Adipocyte (in vitro differentiated cells): ENCODE measurements at regions not wholly inside any gene's neighbourhood (a gene's known extent, or its start where the extent isn't known, plus 50 kb on each side); places are given as distances from the start of the nearest gene placed in this dataset.

Source experiments
- DNase-seq: peaks from one replicate; pipeline ENCODE4 v3.0.0-alpha.2; 2015; ENCODE audit warnings: low read depth
- H3K27me3 ChIP-seq: replicated peaks from 2 replicates; pipeline ENCODE4 v1.7.0; 2013; ENCODE audit warnings: mild to moderate bottlenecking, low read length, moderate library complexity; ENCODE audit not compliant: control insufficient read depth, insufficient read depth
- H3K36me3 ChIP-seq: 2 replicates; pipeline ENCODE4 v1.7.0; 2013; ENCODE audit warnings: low read length, mild to moderate bottlenecking, moderate library complexity; ENCODE audit not compliant: control insufficient read depth, insufficient read depth, severe bottlenecking
- H3K4me1 ChIP-seq: 2 replicates; pipeline ENCODE4 v1.7.0; 2013; ENCODE audit warnings: mild to moderate bottlenecking, low read length, moderate library complexity; ENCODE audit not compliant: control insufficient read depth, insufficient read depth
- H3K4me3 ChIP-seq: 2 replicates; pipeline ENCODE4 v1.7.0; 2013; ENCODE audit warnings: mild to moderate bottlenecking, low read length, moderate library complexity
- H3K9ac ChIP-seq: 2 replicates; pipeline ENCODE4 v1.7.0; 2013; ENCODE audit warnings: mild to moderate bottlenecking, low read length, moderate library complexity
- H3K9me3 ChIP-seq: 2 replicates; pipeline ENCODE4 v1.7.0; 2013; ENCODE audit warnings: mild to moderate bottlenecking, low read length, moderate library complexity; ENCODE audit not compliant: control insufficient read depth

DNA sequence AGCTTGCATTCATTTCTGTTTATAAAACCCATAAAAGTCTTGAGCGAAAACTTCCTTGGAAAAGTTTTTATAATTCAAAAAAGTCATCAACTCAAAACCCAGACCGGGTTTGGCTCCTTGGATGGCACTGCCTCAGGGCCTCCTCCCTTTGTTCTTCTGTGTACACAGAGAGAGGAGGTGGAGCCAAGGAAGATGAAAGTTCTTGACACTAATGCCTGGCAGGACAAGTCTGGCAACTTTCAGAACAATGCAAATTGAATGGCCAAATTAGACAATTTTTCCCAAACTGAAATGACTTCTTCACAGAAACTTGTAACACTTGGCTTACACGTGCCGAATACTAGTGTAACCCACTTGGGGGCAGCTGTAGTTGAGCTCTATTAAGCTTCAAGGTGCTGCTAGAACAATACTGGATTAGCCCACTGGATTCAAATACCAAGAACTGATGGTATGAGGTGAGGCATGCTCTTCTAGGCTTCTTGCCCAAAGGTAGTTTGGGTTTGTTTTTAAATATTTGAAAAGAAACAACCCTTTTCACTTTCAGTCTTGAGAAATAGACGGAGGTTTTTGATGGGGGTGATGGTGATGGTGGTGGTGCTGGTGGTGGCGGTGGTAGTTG is 86.6 kb upstream of the FRMD6 start:
- no peak for DNase-seq
- H3K9me3 ChIP-seq = no peaks in the 10 kb centered on the region
- no peaks in the 10 kb centered on the region for H3K4me1 ChIP-seq

GRCh38 chr14:51566831-51567582 is 84.7 kb upstream of the FRMD6 start:
- H3K27me3 ChIP-seq = no peaks in the 10 kb centered on the region

More for the DNA sequence above, 86.6 kb upstream of the FRMD6 start:
- Histone ChIP-seq H3K27me3 (no peaks in the 10 kb centered on the region), H3K36me3 (no peaks in the 10 kb centered on the region), H3K4me3 (no peak overlapping the region), H3K9ac (no peak overlapping the region)

GRCh38 chr14:51568366-51568765 is 83.3 kb upstream of the FRMD6 start:
- no peaks in the 10 kb centered on the region for H3K9me3 ChIP-seq
- DNase-seq = no peak
- H3K9ac ChIP-seq = no peak overlapping the region
- H3K36me3 ChIP-seq = no peaks in the 10 kb centered on the region
- H3K4me1 ChIP-seq = no peaks in the 10 kb centered on the region
- H3K4me3 ChIP-seq = no peak overlapping the region
- no peaks in the 10 kb centered on the region for H3K27me3 ChIP-seq

More at GRCh38 chr14:51566831-51567582, 84.7 kb upstream of the FRMD6 start:
- no peak for DNase-seq
- Histone ChIP-seq H3K36me3 (no peaks in the 10 kb centered on the region), H3K9me3 (no peaks in the 10 kb centered on the region), H3K9ac (no peak overlapping the region), H3K4me3 (no peak overlapping the region), H3K4me1 (no peaks in the 10 kb centered on the region)

- no peak for DNase-seq
These were observed 78.1 kb upstream of the FRMD6 start for GRCh38 chr14:51573607-51574006.

DNA sequence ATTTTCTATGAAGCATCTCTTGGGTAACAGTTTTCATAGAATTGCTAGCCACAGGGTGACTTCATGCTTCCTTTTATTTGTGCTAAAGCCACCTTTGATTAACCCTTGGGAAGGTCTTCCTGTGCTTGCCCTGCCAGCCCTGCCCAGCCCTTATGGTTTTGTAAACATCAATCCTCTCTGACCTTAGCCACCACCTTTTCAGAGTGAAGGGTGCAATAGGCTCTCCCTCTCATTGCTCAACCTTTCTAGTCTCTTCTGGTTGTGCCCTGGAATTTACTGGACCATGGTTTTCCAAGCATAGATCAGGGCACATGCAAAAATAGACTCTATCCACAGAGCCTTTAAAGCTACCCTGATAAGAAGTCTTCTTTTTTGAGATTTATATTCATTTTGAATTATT is 77.7 kb upstream of the FRMD6 start:
- DNase-seq = no peak

More at GRCh38 chr14:51573607-51574006, 78.1 kb upstream of the FRMD6 start:
- H3K4me3 ChIP-seq = no peak overlapping the region
- H3K4me1 ChIP-seq = peaks cover 23% of the 10 kb centered on the region
- H3K9ac ChIP-seq = no peak overlapping the region
- no peaks in the 10 kb centered on the region for H3K27me3 ChIP-seq
- no peaks in the 10 kb centered on the region for H3K36me3 ChIP-seq
- H3K9me3 ChIP-seq = no peaks in the 10 kb centered on the region

DNA sequence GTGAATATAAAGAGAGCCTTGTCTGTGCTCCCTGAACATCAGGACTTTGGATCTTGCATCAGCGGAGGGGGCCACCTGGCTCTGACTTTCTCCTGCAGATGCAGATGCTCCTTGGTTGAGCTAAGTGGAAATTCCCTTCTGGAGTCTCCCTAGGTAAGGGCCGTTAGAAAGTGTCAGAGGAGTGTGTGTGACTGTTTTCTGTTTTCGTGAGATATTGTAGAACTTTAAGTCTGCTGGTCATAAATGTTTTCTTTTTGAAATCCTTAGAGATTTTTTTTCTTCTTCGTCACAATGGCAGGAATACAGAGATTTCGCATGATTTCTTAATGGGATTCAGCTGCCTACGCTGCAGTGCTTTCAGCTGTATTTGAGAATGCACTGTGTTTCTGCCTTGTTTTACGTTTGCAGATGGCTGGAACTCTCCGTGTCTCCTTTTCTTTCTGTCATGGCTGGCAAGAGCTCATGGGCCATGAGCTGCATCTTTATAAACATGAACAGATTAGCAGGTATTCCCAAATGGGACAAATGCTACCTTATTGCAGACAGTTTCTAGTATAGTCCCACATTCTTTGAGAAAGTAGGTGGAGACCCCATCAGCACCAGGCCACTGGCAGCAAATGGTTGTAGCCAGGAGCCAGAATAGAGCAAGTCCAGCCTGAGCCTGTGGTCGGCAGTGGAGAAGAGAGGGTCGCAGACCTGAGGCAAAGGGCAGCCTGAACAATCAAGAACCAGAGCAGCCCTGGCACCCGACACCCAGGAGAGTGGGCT is 76.2 kb upstream of the FRMD6 start:
- Histone ChIP-seq H3K36me3 (no peaks in the 10 kb centered on the region), H3K4me3 (peak overlapping the region; percentile 36), H3K9me3 (no peaks in the 10 kb centered on the region), H3K27me3 (no peaks in the 10 kb centered on the region), H3K9ac (peak overlapping the region; percentile 47), H3K4me1 (peaks cover 23% of the 10 kb centered on the region)
- peak; percentile 54 for DNase-seq

More for the DNA sequence above, 77.7 kb upstream of the FRMD6 start:
- H3K9ac ChIP-seq = no peak overlapping the region
- H3K36me3 ChIP-seq = no peaks in the 10 kb centered on the region
- no peaks in the 10 kb centered on the region for H3K9me3 ChIP-seq
- H3K27me3 ChIP-seq = no peaks in the 10 kb centered on the region
- no peak overlapping the region for H3K4me3 ChIP-seq
- peaks cover 23% of the 10 kb centered on the region for H3K4me1 ChIP-seq

- Histone ChIP-seq H3K27me3 (no peaks in the 10 kb centered on the region), H3K9me3 (no peaks in the 10 kb centered on the region), H3K36me3 (no peaks in the 10 kb centered on the region), H3K4me1 (peaks cover 26% of the 10 kb centered on the region), H3K4me3 (peak overlapping the region; percentile 36), H3K9ac (peak overlapping the region; percentile 47)
- DNase-seq = peak; percentile 49
These were observed 75.6 kb upstream of the FRMD6 start for GRCh38 chr14:51576117-51576430.

DNA sequence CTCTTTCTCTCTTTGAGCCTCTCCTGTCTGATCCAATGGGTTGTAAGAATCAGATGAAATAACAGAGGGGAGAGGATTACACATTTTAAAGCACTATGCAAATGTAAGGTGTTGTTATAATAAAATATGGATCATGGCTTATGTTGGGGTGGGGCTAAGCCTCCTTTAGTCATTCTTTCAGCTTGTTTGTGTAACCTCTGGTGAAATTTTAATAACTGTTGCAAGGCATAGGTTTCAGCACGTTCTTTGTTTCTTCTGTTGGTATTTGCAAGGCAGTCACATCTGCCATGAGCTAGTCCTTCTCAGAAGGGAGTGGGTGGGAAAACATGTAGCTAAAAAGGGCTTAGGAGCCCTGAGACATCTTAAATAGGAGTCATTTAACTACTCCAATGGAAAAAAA is 74.8 kb upstream of the FRMD6 start:
- peaks cover 31% of the 10 kb centered on the region for H3K4me1 ChIP-seq
- no peaks in the 10 kb centered on the region for H3K9me3 ChIP-seq
- no peak overlapping the region for H3K9ac ChIP-seq
- no peak overlapping the region for H3K4me3 ChIP-seq
- DNase-seq = peak; percentile 60
- no peaks in the 10 kb centered on the region for H3K36me3 ChIP-seq
- no peaks in the 10 kb centered on the region for H3K27me3 ChIP-seq

DNA sequence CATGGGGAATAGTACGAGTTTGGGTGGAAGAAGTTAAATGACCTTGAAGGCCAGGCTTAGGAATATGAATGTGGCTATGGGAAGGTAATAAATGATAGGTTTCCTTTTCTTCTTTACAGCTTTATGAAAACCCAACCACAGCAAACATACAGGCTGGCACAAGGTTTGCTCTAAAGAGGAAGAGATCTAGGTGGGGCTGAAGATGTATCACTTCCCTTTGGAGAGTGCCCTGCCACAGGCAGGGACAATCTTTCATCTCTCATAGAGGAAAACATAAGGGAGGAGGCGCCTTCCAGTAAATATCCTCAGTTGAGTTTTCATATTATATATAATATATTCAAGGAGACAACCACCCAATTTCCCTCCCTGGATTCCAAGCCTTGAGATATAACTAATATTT is 72.9 kb upstream of the FRMD6 start:
- Histone ChIP-seq H3K36me3 (no peaks in the 10 kb centered on the region), H3K9me3 (no peaks in the 10 kb centered on the region), H3K4me1 (peaks cover 35% of the 10 kb centered on the region), H3K4me3 (no peak overlapping the region), H3K9ac (no peak overlapping the region), H3K27me3 (no peaks in the 10 kb centered on the region)
- no peak for DNase-seq

GRCh38 chr14:51581017-51581881 is 70.5 kb upstream of the FRMD6 start:
- peak overlapping the region; percentile 19 for H3K4me3 ChIP-seq
- H3K27me3 ChIP-seq = no peaks in the 10 kb centered on the region
- no peaks in the 10 kb centered on the region for H3K36me3 ChIP-seq
- DNase-seq = peak; percentile 61
- no peaks in the 10 kb centered on the region for H3K9me3 ChIP-seq
- peak overlapping the region; percentile 27 for H3K9ac ChIP-seq
- peaks cover 23% of the 10 kb centered on the region for H3K4me1 ChIP-seq
